CD14-positive monocyte (primary cell): ENCODE measurements at regions not wholly inside any gene's neighbourhood (a gene's known extent, or its start where the extent isn't known, plus 50 kb on each side); places are given as distances from the start of the nearest gene placed in this dataset.

Source experiments
- DNase-seq, 3 donors: peaks; one replicate each; pipeline ENCODE4 v3.0.0-alpha.2; 2011 to 2022
- H2AFZ ChIP-seq: 2 replicates; pipeline ENCODE4 v1.6.0; 2012; ENCODE audit warnings: mild to moderate bottlenecking, low read depth, low read length, inconsistent platforms; ENCODE audit not compliant: insufficient read depth, poor library complexity, severe bottlenecking
- H3K27ac ChIP-seq, 2 donors: 1 replicate in 1 of 2; 2 replicates in 1 of 2; pipeline ENCODE4 v1.5.1; 2012 to 2013; ENCODE audit warnings: low read length in 2 of 2, control low read depth in 1 of 2, inconsistent platforms in 1 of 2, low read depth in 1 of 2, mild to moderate bottlenecking in 1 of 2
- H3K27me3 ChIP-seq, 2 donors: one replicate each; pipeline versions ENCODE4 v1.6.0 to v1.6.1; 2011 to 2013; ENCODE audit warnings: low read length in 2 of 2; ENCODE audit not compliant: control insufficient read depth in 2 of 2, insufficient read depth in 2 of 2
- H3K36me3 ChIP-seq, 2 donors: replicated peaks in 1 of 2; 1 replicate in 1 of 2; 2 replicates in 1 of 2; pipeline versions ENCODE4 v1.5.1 to v1.6.1; 2012 to 2013; ENCODE audit warnings: low read length in 2 of 2, control low read depth in 1 of 2, inconsistent platforms in 1 of 2, mild to moderate bottlenecking in 1 of 2; ENCODE audit not compliant: insufficient read depth in 2 of 2, control insufficient read depth in 1 of 2
- H3K4me1 ChIP-seq, 2 donors: 1 replicate in 1 of 2; 2 replicates in 1 of 2; pipeline versions ENCODE4 v1.5.1 to v1.6.1; 2012 to 2013; ENCODE audit warnings: low read length in 2 of 2, control low read depth in 1 of 2, inconsistent platforms in 1 of 2, mild to moderate bottlenecking in 1 of 2, moderate library complexity in 1 of 2; ENCODE audit not compliant: insufficient read depth in 2 of 2, control insufficient read depth in 1 of 2
- H3K4me2 ChIP-seq: replicated peaks from 2 replicates; pipeline ENCODE3; 2012; ENCODE audit warnings: low read length, moderate library complexity, mild to moderate bottlenecking; ENCODE audit not compliant: poor library complexity, severe bottlenecking; ENCODE audit errors: extremely low read depth
- H3K4me3 ChIP-seq, 3 experiments: fragments of 200-600 bp in 1 of 3; sonication (generic) in 1 of 3; replicated peaks in 1 of 3; 1 replicate in 2 of 3; 2 replicates in 1 of 3; pipeline ENCODE4 v1.5.1; 2011 to 2013; ENCODE audit warnings: low read length in 3 of 3, mild to moderate bottlenecking in 3 of 3, control low read depth in 2 of 3, low read depth in 2 of 3, inconsistent platforms in 1 of 3, moderate library complexity in 1 of 3
- H3K79me2 ChIP-seq: 2 replicates; pipeline ENCODE4 v1.6.0; 2012; ENCODE audit warnings: mild to moderate bottlenecking, control low read depth, inconsistent platforms, low read length, moderate library complexity; ENCODE audit not compliant: insufficient read depth
- H3K9ac ChIP-seq: 2 replicates; pipeline ENCODE4 v1.6.0; 2017; ENCODE audit warnings: low read length, mild to moderate bottlenecking; ENCODE audit not compliant: insufficient read depth, poor library complexity, severe bottlenecking
- H3K9me3 ChIP-seq, 2 donors: replicated peaks in 1 of 2; 1 replicate in 1 of 2; 2 replicates in 1 of 2; pipeline versions ENCODE4 v1.5.1 to v1.6.1; 2012 to 2013; ENCODE audit warnings: low read length in 2 of 2, control low read depth in 1 of 2; ENCODE audit not compliant: control insufficient read depth in 1 of 2, insufficient read depth in 1 of 2
- H4K20me1 ChIP-seq: 2 replicates; pipeline ENCODE4 v1.6.0; 2012; ENCODE audit warnings: mild to moderate bottlenecking, low read length, control low read depth, moderate library complexity; ENCODE audit not compliant: insufficient read depth
- H3K27ac Mint-ChIP-seq, 7 donors: one replicate each; pipeline ENCODE4 v1.8.0; 2020; ENCODE audit warnings: mild to moderate bottlenecking in 7 of 7, mixed read lengths in 7 of 7, moderate library complexity in 6 of 7, inconsistent platforms in 2 of 7
- H3K27me3 Mint-ChIP-seq, 3 donors: one replicate each; pipeline ENCODE4 v1.8.0; 2021 to 2022; ENCODE audit warnings: low read depth in 3 of 3, mild to moderate bottlenecking in 3 of 3, mixed read lengths in 3 of 3, moderate library complexity in 3 of 3, inconsistent platforms in 1 of 3
- H3K36me3 Mint-ChIP-seq, 2 donors: one replicate each; pipeline ENCODE4 v1.8.0; 2020; ENCODE audit warnings: mixed read lengths in 2 of 2, inconsistent platforms in 1 of 2, mild to moderate bottlenecking in 1 of 2
- H3K4me1 Mint-ChIP-seq: one replicate; pipeline ENCODE4 v1.8.0; 2020; ENCODE audit warnings: mild to moderate bottlenecking, mixed read lengths
- H3K4me3 Mint-ChIP-seq, 2 donors: one replicate each; pipeline ENCODE4 v1.8.0; 2020; ENCODE audit warnings: mild to moderate bottlenecking in 2 of 2, mixed read lengths in 2 of 2, moderate library complexity in 1 of 2
- H3K9me3 Mint-ChIP-seq, 7 donors: one replicate each; pipeline ENCODE4 v1.8.0; 2020 to 2022; ENCODE audit warnings: mixed read lengths in 7 of 7, mild to moderate bottlenecking in 6 of 7, moderate library complexity in 6 of 7, inconsistent platforms in 2 of 7
- WGBS: methylation state at CpG from one replicate; pipeline ENCODE4 v1.1.5; 2013; ENCODE audit warnings: missing lambda C conversion rate; ENCODE audit not compliant: insufficient coverage; 5-methylcytosine and 5-hydroxymethylcytosine counted together
- intact Hi-C, 2 donors: fragments of 100-400 bp; cut with micrococcal nuclease; formaldehyde crosslinking; loops; one replicate each; pipeline versions ENCODE4 v1.15.0 to v1.15.1; 2023
- TF ChIP-seq, protein P1 (sequence below): fragments of 200-600 bp; IDR thresholded peaks from one replicate; pipeline ENCODE4 v1.8.0; 2022; ENCODE audit warnings: antibody characterized with exemption, mild to moderate bottlenecking

DNA sequence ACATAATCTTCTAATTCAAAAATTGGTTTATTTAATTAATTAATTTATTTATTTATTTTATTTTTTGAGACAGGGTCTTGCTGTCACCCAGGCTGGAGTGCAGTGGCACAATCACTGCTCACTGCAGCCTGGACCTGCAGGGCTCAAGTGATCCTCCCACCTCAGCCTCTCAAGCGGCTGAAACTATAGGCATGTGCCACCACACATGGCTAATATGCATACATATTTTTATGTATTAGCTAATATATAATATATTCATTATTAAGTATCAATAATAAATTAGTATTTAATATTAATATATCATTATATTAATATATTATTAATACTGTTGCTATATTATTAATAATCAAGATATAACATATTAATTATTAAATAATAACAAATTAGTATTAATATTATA, 406.7 kb downstream of the GPATCH2 start:
- intact Hi-C loops = no loop called here
- Mint-ChIP-seq H3K27ac (no peak overlapping the region), H3K4me1 (no peaks in the 10 kb centered on the region), H3K4me3 (no peak overlapping the region), H3K27me3 (no peaks in the 10 kb centered on the region), H3K9me3 (peaks cover 0 to 12% (median 4%) of the 10 kb centered on the region in 7 donors), H3K36me3 (no peaks in the 10 kb centered on the region)
- Histone ChIP-seq H4K20me1 (no peaks in the 10 kb centered on the region), H2AFZ (no peak overlapping the region), H3K4me1 (no peaks in the 10 kb centered on the region), H3K9me3 (peaks cover 0 to 5% of the 10 kb centered on the region in 2 donors), H3K27ac (no peak overlapping the region), H3K4me2 (no peak overlapping the region), H3K79me2 (no peaks in the 10 kb centered on the region), H3K4me3 (no peak overlapping the region), H3K27me3 (no peaks in the 10 kb centered on the region), H3K36me3 (no peaks in the 10 kb centered on the region), H3K9ac (no peak overlapping the region)
- TF ChIP-seq, protein P1, sequence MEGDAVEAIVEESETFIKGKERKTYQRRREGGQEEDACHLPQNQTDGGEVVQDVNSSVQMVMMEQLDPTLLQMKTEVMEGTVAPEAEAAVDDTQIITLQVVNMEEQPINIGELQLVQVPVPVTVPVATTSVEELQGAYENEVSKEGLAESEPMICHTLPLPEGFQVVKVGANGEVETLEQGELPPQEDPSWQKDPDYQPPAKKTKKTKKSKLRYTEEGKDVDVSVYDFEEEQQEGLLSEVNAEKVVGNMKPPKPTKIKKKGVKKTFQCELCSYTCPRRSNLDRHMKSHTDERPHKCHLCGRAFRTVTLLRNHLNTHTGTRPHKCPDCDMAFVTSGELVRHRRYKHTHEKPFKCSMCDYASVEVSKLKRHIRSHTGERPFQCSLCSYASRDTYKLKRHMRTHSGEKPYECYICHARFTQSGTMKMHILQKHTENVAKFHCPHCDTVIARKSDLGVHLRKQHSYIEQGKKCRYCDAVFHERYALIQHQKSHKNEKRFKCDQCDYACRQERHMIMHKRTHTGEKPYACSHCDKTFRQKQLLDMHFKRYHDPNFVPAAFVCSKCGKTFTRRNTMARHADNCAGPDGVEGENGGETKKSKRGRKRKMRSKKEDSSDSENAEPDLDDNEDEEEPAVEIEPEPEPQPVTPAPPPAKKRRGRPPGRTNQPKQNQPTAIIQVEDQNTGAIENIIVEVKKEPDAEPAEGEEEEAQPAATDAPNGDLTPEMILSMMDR = no peak
- DNase-seq = no peak
- WGBS = no CpG with 5 or more reads among the region's 1 CpG

DNA sequence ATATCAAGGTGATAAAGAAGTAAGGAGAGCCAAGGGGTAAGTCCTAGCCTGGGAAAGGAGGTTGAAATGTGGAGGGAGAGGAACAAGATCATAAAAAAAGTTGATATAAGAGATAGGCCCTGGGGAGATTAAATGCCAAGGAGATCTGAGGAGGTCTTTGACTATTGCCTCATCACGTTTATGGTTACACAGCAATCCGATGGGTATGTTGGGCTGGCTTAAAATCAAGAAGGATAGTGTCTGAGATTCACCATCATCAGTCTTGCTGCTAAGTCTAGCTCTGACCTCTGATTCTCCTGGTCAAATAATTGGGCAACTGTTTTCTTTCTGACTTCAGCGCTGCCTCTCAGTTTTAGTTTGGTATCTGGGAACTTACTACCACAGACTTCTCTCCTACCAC, 416.3 kb downstream of the GPATCH2 start:
- no peaks in the 10 kb centered on the region for H3K36me3 ChIP-seq
- H3K36me3 Mint-ChIP-seq = no peaks in the 10 kb centered on the region
- H3K4me3 ChIP-seq = no peak overlapping the region
- peaks cover 0 to 7% of the 10 kb centered on the region in 2 donors for H3K9me3 ChIP-seq
- 89% methylated on average over 2 of the region's 3 CpGs for WGBS
- no peak for DNase-seq
- H3K4me2 ChIP-seq = no peak overlapping the region
- H3K4me1 Mint-ChIP-seq = no peaks in the 10 kb centered on the region
- H3K9me3 Mint-ChIP-seq = peaks cover 0 to 14% (median 3%) of the 10 kb centered on the region in 7 donors
- intact Hi-C loops = no loop called here
- H3K79me2 ChIP-seq = no peaks in the 10 kb centered on the region
- H3K27ac ChIP-seq = no peak overlapping the region
- H3K9ac ChIP-seq = no peak overlapping the region
- H3K27me3 Mint-ChIP-seq = no peaks in the 10 kb centered on the region
- no peak overlapping the region for H2AFZ ChIP-seq
- TF ChIP-seq, protein P1 = no peak
- no peaks in the 10 kb centered on the region for H3K4me1 ChIP-seq
- H3K27ac Mint-ChIP-seq = no peak overlapping the region
- no peaks in the 10 kb centered on the region for H4K20me1 ChIP-seq
- no peak overlapping the region for H3K4me3 Mint-ChIP-seq
- H3K27me3 ChIP-seq = no peaks in the 10 kb centered on the region
